ENCODE measurements at regions not wholly inside any gene's neighbourhood (a gene's known extent, or its start where the extent isn't known, plus 50 kb on each side); places are given as distances from the start of the nearest gene placed in this dataset.

DNA sequence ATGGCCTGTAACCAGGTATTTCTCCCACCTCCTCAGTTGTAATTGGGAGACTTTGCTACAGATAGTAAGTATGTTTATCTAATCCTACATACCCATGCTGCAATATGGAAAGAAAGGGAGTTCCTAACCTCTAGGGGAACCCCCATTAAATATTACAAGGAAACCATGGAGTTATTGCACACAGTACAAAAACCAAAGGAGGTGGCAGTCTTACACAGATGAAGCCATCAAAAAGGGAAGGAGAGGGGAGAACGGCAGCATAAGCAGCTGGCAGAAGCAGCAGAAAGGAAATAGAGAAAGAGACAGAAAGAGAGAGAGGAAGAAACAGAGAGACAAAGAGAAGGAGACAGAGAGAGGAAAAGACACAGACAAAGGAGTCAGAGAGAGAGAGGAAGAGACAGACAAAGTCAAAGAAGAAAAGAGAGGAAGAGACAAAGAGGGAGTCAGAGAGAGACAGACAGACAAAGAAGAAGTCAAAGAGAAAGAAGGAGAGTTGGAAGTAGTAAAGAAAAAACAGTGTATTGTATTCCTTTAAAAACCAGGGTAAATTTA, 142.9 kb downstream of the FASLG start:
- no peak for DNase-seq (ENCODE audit: low read depth in 2 of 2)

DNA sequence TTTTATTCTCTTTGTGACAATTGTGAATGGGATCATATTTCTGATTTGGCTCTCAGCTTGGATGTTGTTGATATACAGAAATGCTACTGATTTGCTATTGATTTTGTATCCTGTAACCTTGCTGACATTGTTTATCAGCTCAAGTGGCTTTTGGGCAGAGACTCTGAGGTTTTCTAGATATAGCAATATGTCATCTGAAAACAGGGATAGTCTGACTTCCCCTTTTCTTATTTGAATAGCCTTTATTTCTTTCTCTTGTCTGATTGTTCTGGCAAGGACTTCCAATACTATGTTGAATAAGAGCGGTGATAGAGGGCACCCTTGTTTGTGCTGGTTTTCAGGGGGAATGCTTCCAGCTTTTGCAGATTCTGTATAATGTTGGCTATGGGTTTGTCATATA, 150.8 kb downstream of the FASLG start:
- no peak for DNase-seq (ENCODE audit: low read depth in 2 of 2)

DNA sequence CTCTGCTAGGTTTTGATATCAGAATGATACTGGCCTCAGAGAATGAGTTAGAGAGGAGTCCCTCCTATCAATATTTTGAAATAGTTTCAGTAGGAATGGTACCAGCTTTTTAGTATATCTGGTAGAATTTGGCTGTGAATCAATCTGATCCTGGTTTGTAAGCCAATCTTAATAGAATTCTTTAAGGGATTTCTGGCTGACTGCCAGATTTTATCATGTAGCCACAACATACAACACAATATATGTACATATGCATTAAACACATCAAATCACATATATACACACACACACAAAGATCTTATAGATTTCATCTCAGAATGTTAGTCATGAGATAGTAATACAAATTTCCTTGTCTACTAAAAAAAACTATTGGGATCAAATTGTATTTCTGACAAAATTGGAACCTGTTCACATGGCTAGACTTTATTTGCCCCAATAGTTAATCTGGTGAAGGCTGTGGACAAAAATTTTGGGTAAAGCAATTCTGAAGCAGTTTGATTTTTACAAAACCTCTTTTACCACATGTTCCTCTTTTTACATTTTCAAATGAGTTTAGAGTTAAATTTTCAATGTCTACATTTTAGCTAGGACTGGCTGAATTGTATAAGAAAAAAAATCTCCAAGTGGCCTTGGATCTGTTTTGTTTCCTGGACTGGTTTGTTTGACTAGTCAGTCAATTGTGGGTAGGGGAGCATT, 151.7 kb downstream of the FASLG start:
- no peak for DNase-seq (ENCODE audit: low read depth in 2 of 2)

DNA sequence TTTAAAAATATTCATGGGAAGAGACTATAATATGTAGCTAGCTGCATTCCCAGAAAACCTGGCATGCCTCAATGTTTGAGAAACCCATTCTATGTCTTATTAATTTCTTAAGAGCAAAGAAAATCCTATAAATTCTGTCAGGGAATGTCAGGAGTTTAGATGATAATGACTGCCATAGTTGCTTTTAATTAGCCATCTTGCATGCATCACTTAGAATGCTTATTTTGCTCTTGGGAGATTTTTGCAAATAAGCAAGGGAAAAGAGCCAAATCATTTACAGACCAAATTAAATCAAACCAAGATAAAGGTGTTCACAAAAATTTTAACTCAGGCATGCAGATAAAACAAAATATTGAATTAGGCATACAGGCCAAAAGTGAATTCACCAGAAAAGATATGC, 152.8 kb downstream of the FASLG start:
- no peak for DNase-seq (ENCODE audit: low read depth in 2 of 2)

DNA sequence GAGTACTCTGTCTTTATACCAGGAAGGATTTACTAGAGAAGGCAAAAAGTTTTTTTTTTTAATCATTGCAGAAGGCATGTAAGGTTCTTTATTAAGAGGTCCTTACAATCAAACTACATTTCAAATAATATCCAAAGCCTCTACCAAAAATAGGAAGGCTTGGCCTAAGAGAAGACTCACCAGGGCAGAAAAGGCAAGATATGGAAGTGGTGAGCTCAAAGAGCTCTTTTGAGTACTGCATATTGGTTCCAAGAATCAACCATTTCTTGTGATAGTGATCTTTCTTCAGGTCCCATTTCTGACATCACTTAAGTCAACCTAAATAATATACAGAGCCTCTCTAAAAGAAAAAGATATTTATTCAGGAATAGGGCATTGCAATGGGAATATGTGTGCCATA, 153.2 kb downstream of the FASLG start:
- DNase-seq (ENCODE audit: low read depth in 2 of 2): no peak

DNA sequence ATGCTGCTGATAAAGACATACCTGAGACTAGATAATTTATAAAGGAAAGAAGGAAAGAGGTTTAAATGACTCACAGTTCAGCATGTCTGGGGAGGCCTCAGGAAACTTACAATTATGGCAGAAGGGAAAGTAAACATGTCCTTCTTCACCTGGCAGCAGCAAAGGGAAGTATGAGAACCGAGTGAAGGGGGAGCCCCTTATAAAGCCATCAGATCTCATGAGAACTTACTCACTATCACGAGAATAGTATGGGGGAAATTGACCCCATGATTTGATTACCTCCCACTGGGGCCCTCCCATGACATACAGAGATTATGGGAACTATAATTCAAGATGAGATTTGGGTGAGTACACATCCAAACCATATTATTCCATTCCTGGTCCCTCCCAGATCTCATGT, 154.4 kb downstream of the FASLG start:
- no peak for DNase-seq (ENCODE audit: low read depth in 2 of 2)

DNA sequence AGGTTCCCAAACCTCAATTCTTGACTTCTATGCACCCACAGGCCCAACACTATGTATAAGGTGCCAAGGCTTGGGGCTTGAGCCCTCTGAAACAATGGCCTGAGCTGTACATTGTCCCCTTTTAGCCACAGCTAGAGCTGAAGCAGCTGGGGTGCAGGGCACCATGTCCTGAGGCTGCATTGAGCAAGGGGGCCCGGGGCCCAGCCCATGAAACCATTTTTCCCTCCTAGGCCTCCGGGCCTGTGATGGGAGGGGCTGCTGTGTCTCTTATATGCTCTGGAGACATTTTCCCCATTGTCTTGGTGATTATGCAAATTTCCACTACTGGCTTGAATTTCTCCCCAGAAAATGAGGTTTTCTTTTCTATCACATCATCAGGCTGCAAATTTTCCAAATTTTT, 155.5 kb downstream of the FASLG start:
- no peak for DNase-seq (ENCODE audit: low read depth in 2 of 2)

DNA sequence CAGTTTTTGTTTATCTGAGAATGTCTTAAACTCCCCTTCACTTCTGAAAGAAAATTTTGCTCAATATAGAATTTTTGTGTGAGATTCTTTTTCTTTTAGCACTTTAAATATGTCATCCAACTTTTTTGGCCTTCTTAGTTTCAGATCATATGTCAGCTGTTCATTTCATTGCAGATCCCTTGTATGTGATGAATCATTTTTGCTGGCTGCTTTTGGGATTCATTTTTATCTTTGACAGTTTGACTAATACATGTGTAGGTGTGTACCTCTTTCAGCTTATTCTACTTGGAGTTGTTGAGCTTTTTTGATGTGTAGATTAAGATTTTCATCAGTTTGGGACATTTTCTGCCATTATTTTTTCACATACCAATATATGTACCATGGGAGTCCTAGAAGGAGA, 156.8 kb downstream of the FASLG start:
- DNase-seq (ENCODE audit: low read depth in 2 of 2): no peak

DNA sequence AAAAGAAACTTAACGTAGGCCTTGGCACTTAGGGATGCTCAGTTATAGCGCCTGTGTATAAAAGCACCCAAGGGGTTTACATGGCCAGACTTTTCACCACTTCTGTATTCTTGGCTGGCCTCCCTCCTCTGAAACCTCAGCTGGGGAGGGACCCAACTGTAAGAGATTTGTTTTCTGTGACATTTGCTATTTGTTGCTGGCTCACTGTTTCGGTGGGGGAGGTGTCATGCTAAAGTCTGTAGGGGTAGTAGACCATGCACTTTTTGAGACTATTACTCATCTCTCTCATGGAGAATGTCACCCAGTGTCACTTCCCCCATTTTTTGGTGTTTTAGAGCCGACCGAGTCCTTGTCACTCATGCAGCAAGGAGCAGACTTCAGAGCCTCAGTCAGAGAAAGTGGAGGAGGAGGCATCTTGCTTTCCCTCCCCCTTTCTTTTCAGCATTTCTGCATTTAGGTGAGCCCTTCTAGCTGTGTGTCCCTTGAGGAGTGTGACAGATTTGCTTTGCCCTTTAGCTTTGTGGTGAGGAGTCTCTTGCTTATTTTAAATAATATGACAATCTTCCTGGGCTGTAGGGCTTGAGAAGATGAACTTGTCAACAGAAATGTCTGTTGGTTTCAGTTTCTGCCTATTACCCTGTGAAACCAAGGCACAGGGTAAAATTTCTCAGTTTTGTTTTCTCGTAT, 160.1 kb downstream of the FASLG start:
- peak; percentile 30 to 44 for DNase-seq (ENCODE audit: low read depth in 2 of 2)

DNA sequence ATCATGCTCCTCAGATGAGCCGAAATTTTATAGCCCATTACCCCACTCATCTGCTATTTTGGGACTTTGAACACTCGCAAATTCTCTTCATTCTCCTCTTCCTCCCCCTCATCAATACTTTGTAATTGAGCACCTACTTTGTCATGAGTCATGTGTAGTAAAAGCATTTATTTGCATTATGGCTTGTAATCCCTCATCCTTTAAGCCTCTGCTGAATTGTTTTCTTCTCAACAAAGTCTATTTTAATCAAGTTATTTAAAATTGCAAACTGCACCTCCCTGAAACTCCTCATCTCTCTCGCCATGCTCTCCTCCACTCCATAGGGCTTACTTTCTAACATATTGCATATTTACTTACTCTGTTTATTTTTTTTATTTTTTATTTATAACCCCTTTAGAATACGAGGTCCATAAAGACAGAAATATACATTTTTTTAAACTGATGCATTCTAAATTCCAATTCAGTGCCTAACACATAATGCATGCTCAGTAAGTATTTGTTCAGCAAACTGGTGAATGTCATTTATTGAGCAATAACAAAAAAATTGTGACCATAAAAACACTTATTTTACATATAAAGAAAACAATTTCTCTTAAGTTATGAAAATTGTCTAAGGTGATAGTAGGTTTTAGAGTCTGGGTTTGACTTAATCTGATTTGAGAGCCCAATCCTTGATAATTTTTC, 161.7 kb downstream of the FASLG start:
- DNase-seq (ENCODE audit: low read depth in 2 of 2): no peak

DNA sequence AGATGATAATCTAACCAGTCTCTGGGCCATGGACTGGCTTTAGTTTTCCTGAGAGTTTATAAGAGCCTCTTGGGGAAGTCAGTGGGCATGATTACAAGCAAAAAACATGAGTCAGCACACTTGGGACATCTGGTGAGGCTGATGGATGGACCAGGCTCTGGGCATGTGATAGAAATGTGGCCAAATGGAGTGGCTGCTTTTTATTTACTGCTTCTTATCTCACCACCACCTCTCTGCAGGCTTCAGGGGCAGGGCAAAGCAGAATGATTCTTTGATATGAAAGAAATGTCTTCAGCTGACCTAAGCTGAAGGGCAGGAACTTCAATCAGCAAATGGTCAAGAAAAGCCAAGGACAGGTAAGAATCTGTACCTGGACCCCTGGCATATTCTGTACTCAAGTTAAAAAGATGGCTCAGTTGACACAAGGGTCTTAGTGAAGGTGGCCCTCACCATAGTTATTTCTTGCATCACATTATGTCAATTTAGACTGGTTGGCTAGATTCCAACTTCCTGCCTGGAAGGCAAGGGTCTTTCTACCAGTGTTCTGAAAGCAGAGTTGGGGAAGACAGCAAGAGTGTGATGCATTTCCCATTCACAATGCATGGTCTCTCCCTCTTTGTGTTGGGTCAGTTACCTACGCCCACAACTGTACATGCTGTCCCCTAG, 162.8 kb downstream of the FASLG start:
- no peak for DNase-seq (ENCODE audit: low read depth in 2 of 2)

DNA sequence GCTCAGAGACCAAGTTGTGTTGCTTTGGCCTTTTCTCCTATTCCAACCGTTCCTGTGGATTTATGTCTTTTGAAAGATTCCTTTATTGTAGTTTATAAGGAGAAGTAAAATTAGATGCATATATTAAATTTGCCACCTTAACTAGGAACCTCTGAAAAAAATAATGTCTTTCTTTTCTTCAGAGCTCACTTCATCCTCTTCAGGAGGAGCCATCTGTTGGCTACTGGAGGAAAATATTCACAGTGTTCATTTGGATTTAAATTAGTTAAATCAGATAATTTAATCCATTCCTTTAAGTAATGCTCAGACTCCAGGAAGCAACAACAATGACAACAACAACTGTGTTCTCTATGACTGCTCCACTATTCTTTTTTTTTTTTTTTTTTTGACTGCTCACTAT, 164.0 kb downstream of the FASLG start:
- DNase-seq (ENCODE audit: low read depth in 2 of 2): no peak

DNA sequence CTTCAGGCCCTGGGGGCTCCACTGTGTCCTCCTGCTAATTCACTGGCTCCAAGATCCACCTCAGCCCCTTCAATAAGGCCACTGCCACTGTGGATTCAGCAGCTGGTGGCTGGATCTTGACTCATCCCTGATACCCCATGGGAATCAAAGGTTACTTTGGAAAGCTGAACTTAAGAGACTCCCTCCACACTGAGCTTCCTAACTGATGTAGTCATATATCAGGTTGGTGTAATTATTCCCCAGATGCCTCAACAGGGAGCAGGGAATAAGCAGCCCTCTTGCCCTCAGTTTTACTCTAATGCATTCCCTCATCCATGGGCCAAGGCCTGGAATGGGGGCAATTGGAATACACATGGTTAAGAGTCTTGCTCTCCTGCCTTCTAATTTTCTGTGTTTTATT, 164.6 kb downstream of the FASLG start:
- no peak for DNase-seq (ENCODE audit: low read depth in 2 of 2)

DNA sequence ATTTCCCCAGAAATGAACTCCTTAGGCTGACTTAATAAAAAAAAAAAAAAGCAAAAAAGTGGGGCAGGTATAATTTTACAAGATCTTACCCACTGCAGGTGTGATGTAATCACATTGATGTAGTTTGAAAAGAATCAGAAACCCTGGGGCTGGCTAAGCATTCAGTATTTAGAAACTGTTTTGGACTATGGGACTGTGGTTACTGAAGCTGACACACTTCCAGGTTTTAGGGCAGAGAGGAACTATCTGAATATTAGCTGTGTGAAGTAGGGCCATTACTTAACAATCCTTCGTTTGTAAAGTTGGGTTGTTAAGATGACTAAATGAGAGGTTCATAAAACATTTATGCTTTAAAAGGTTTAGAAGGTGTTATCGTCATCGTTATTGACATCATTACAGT, 165.3 kb downstream of the FASLG start:
- DNase-seq (ENCODE audit: low read depth in 2 of 2): no peak

DNA sequence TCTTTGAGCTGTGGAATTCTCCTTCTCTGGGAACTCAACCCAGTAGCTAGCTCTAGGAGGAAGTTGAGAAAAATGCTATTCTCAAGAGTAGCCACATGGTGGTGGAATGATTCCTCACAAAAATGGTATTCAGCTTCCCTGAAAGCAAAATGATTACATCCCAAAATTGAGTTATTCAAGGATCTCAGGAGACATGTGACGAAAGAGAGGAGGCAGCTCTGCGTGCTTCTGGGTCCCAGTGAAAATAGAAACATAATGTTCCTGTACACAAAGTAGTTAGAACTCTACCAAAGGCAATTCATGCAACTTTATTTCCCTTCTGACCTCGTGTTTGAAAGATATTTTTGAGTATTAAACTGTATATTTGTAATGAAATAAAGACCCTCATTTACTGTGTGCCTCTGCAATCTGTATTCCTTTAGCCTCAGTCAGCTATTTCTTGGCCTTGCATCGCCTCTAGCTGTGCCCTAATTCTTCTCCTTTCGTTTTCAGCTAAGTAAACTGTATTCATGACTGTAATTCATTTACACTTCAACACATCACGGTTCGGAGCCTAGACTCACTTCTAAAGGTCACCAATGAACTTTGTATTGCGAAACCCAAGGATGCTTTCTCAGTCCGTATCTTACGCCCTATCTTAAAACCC, 167.3 kb downstream of the FASLG start:
- no peak for DNase-seq (ENCODE audit: low read depth in 2 of 2)

DNA sequence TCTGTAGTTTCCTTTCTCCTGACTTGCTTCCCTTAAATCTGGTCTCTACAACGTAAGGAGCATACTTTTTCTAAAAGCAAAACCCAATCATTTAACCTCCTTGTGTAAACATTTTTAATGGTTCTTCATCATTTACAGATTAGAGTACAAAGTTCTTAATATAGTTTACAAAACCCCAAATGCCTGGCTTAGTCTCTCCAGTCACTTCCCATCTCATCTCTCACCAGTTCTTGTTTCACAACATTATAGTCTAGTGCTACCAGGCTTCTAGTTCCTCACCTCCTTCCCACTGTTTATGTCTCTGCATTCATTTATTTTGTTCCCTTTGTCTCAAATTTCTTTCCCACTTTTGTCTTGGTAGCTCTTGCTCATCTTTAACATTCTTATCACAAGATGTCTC, 168.4 kb downstream of the FASLG start:
- no peak for DNase-seq (ENCODE audit: low read depth in 2 of 2)

DNA sequence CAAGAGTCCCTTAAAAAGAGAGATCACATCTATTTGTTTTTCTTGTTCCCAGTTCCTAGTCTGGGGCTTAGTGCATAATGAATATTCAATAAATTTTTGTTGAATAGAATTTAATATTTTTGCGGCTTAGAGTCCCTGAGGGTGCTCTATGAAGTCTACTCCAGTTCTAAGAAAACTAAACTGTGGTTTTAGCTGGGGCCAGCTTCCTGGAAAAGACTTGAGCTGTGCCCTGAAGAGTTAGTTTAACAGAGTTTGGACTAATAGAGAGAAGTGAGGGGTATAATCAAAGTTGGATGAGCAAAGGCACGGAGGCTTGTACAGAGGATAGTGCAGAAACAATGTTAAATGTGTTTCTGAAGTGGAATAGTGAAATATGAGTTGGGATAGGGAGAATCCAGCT, 168.9 kb downstream of the FASLG start:
- no peak for DNase-seq (ENCODE audit: low read depth in 2 of 2)

DNA sequence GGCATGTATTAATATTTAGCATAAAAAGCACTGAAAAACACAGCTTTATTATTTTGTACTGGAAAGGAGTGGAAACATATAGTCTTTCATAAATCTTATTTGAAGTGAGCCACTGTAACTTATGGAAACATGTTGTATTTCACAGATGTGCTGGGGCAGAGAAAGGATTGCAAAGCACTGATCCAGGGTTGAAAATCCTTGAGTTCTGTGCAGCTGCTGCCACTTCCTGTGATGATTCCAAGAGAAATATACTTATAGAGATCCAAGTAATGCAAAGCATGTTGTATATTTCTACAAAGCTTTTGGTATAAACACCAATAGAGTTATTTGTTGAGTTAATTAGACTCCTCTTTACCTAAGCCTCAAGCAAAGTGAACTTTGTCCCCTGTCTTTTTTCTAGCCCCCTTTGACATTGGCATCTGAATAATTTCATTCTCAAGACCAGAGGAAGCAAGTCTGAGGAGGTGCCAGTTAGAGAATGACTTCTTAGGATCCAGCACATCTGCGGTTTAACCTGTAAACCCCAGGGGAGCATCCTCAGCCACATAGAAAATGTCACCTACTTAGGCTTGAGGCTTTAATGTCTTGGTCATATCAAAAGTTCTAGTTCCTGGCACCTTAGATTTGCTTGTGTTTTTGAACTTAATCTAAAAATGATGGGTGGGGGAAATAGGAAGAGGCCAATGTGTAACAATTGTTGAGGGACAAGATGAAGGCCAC, 173.3 kb downstream of the FASLG start:
- DNase-seq (ENCODE audit: low read depth in 2 of 2): no peak

DNA sequence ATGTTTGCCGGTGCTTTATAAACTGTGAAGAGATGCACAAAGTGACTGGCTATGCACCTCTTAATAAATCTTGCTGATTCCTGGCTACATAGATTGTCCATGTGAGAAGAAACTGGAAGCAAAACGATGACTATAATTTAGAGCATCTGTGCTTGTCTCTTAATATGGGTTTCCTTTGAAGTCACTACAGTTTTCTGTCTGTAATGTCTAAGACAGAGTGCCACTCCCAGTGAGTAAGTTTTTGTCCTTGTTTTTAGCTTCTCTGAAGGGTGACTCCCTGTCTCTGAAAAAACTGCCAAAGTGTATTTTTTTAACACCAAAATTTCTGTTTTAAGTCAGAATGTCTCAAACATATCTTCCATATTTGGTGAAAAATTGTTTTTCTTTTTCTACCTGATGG, 175.1 kb downstream of the FASLG start:
- no peak for DNase-seq (ENCODE audit: low read depth in 2 of 2)

DNA sequence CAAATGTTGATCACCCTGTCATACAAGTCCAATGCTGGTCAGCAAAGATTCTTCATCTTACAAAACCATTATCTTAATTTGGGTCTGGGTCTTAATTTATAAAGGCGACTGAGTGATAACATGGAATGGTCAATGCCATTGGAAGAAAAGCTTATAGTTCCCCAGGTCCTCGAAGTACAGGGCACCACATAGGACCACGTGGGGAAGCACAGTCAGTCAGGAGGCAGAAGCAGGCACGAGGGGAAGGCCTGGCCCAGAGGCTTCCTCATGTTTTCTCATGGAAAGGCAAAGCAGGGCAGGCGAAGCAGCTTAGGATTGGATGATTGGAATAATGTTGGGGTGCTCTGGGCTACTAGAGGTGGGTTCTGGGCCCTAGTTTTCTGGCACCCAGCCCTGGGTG, 175.7 kb downstream of the FASLG start:
- no peak for DNase-seq (ENCODE audit: low read depth in 2 of 2)

DNA sequence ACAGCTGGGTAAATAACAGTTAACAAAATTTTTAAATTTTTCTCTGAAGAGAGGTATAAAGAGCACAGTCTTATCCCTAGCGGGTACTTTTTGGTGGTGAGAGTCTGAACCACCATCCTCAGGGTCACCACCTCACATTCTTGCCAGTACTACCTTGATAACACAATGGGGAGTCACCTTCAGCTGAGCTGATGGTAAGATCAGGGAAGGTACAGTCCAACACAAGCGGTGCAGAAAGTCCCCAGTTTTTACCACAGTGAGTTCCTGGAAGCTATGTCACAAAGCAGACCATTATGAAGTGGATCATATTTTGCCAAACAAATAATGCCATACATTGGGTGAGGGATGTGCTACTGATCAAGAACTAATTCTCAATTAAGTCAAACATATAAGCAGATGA, 176.9 kb downstream of the FASLG start:
- DNase-seq (ENCODE audit: low read depth in 2 of 2): no peak

Data from stimulated activated CD4-positive, alpha-beta T cell treated with anti-CD3 and anti-CD28 coated beads, Interleukin-12 subunit alpha, Interleukin-12 subunit beta, amount 100 ng/mL, for 24 hours (primary cell).